WERI-Rb-1 (cell line): ENCODE measurements at regions not wholly inside any gene's neighbourhood (a gene's known extent, or its start where the extent isn't known, plus 50 kb on each side); places are given as distances from the start of the nearest gene placed in this dataset.

Experiments used
- DNase-seq: peaks from one replicate; pipeline ENCODE4 v3.0.0-alpha.2; 2020
- H3K27ac ChIP-seq: fragments of 250-450 bp; sonication (Bioruptor Pico); 2 replicates; pipeline ENCODE4 v1.5.1; 2020; ENCODE audit warnings: mild to moderate bottlenecking, moderate library complexity
- H3K27me3 ChIP-seq: fragments of 250-450 bp; sonication (Bioruptor Pico); 2 replicates; pipeline ENCODE4 v1.5.1; 2021; ENCODE audit warnings: mild to moderate bottlenecking, low read depth, moderate library complexity; ENCODE audit not compliant: insufficient read depth, severe bottlenecking
- H3K36me3 ChIP-seq: fragments of 250-450 bp; sonication (Bioruptor Pico); 2 replicates; pipeline ENCODE4 v1.5.1; 2020; ENCODE audit warnings: mild to moderate bottlenecking, moderate library complexity
- H3K4me3 ChIP-seq: 2 replicates; pipeline ENCODE4 v1.5.1; 2011; ENCODE audit warnings: low read depth, mild to moderate bottlenecking, control low read depth, low read length
- H3K9me3 ChIP-seq: fragments of 250-450 bp; sonication (Bioruptor Pico); 2 replicates; pipeline ENCODE4 v1.5.1; 2021; ENCODE audit warnings: mild to moderate bottlenecking, moderate library complexity; ENCODE audit not compliant: severe bottlenecking
- TF ChIP-seq, protein P1 (sequence below): IDR thresholded peaks from 2 replicates; pipeline ENCODE4 v1.5.1; 2011; ENCODE audit warnings: low read depth, mild to moderate bottlenecking, control low read depth, inconsistent platforms, low read length

DNA sequence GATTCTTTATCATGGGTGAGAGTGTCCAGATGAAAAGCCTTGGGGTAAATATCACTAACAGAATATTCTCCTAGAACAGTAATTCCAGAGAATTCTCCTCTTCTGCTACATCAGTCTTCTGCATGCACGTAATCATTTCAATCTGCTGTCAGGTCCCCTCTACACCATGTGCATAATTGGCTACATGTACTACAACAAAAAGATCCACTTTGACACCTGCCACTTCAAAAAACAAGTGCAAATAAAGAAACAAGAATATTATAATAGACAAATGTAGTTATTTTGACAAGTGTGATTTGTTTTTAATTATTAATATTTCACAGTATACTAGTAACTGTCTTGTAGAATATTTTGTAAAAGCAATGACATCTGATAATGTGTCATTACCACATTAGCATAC is 154.2 kb downstream of the SAMD5 start:
- no peak overlapping the region for H3K4me3 ChIP-seq
- TF ChIP-seq, protein P1, sequence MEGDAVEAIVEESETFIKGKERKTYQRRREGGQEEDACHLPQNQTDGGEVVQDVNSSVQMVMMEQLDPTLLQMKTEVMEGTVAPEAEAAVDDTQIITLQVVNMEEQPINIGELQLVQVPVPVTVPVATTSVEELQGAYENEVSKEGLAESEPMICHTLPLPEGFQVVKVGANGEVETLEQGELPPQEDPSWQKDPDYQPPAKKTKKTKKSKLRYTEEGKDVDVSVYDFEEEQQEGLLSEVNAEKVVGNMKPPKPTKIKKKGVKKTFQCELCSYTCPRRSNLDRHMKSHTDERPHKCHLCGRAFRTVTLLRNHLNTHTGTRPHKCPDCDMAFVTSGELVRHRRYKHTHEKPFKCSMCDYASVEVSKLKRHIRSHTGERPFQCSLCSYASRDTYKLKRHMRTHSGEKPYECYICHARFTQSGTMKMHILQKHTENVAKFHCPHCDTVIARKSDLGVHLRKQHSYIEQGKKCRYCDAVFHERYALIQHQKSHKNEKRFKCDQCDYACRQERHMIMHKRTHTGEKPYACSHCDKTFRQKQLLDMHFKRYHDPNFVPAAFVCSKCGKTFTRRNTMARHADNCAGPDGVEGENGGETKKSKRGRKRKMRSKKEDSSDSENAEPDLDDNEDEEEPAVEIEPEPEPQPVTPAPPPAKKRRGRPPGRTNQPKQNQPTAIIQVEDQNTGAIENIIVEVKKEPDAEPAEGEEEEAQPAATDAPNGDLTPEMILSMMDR: no peak
- H3K27ac ChIP-seq: no peak overlapping the region
- no peaks in the 10 kb centered on the region for H3K36me3 ChIP-seq
- no peak for DNase-seq
- no peaks in the 10 kb centered on the region for H3K27me3 ChIP-seq
- no peaks in the 10 kb centered on the region for H3K9me3 ChIP-seq

- no peak overlapping the region for H3K4me3 ChIP-seq
- TF ChIP-seq, protein P1: no peak
- H3K27me3 ChIP-seq: no peaks in the 10 kb centered on the region
- no peaks in the 10 kb centered on the region for H3K36me3 ChIP-seq
- no peak overlapping the region for H3K27ac ChIP-seq
- H3K9me3 ChIP-seq: no peaks in the 10 kb centered on the region
- DNase-seq: no peak
Measured at GRCh38 chr6:147664092-147664491, 155.6 kb downstream of the SAMD5 start.

DNA sequence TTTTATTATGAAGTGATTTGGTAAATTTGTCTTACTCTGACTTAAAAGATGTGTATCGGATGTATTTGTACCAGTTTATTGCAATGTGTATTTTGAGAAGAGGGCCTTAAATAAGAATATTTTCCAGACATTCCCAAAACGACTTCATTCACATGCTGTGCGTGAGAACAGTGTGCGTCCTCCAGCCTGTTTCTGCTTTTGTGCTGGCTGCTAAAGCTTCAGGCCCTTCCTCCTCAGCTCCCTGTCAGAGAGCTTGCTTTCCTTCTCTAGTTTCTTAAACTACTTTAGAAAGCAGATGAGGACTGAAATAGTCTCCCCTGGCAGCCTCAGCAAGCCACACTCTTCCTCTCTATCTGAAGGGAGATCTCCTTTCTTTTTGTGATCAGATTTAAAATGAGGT is 157.8 kb downstream of the SAMD5 start:
- H3K27me3 ChIP-seq: no peaks in the 10 kb centered on the region
- no peak overlapping the region for H3K27ac ChIP-seq
- no peak overlapping the region for H3K4me3 ChIP-seq
- TF ChIP-seq, protein P1: no peak
- DNase-seq: no peak
- no peaks in the 10 kb centered on the region for H3K9me3 ChIP-seq
- H3K36me3 ChIP-seq: no peaks in the 10 kb centered on the region

GRCh38 chr6:147667082-147667481 is 158.6 kb downstream of the SAMD5 start:
- H3K27ac ChIP-seq: no peak overlapping the region
- no peaks in the 10 kb centered on the region for H3K9me3 ChIP-seq
- no peaks in the 10 kb centered on the region for H3K27me3 ChIP-seq
- H3K36me3 ChIP-seq: no peaks in the 10 kb centered on the region
- TF ChIP-seq, protein P1: no peak
- H3K4me3 ChIP-seq: no peak overlapping the region
- DNase-seq: no peak

DNA sequence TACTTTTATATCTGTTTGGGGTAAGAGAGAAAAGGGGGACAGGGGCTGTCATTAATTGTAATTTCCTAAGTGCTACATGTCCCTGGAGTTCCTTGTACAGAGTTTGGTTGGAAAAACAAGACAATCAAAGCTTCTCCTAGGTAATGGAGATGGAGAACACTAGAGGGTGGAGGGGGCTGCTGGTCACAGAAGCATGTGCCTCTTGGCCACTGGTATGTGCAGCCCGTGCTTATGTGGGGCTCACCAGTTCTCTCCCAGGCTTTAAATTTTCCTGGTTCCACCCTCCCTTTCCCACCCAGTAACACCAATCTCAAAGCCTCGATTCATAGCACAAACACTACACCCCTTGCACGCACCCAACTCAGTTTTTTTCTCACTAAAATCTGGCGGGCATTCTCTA is 165.6 kb downstream of the SAMD5 start:
- TF ChIP-seq, protein P1: no peak
- H3K27me3 ChIP-seq: no peaks in the 10 kb centered on the region
- H3K27ac ChIP-seq: no peak overlapping the region
- H3K9me3 ChIP-seq: no peaks in the 10 kb centered on the region
- DNase-seq: no peak
- no peaks in the 10 kb centered on the region for H3K36me3 ChIP-seq
- no peak overlapping the region for H3K4me3 ChIP-seq

- Histone ChIP-seq H3K27ac (no peak overlapping the region), H3K36me3 (no peaks in the 10 kb centered on the region), H3K4me3 (no peak overlapping the region), H3K27me3 (no peaks in the 10 kb centered on the region), H3K9me3 (no peaks in the 10 kb centered on the region)
- TF ChIP-seq, protein P1: no peak
- no peak for DNase-seq
Measured at GRCh38 chr6:147674794-147675193, 166.3 kb downstream of the SAMD5 start.
